Fibroblast of skin of left quadriceps (primary cell): ENCODE measurements at regions not wholly inside any gene's neighbourhood (a gene's known extent, or its start where the extent isn't known, plus 50 kb on each side); places are given as distances from the start of the nearest gene placed in this dataset.
"Not testable (repeated sequence)": the region's sequence is repeated elsewhere in the genome, so short reads cannot be mapped to it uniquely, and the experiment has no call there.

Source experiments
- DNase-seq, 2 experiments: peaks; one replicate each; pipeline ENCODE4 v3.0.0-alpha.2; 2013; ENCODE audit warnings: low read depth in 2 of 2

GRCh38 chr1:199410462-199410861, 617.0 kb upstream of the NR5A2 start:
- DNase-seq = no peak

- no peak for DNase-seq
Observed at GRCh38 chr1:199411506-199411905, 616.0 kb upstream of the NR5A2 start.

GRCh38 chr1:199422206-199422605, 605.3 kb upstream of the NR5A2 start:
- DNase-seq = peak in 1 of 2 experiments; percentile 10

- no peak for DNase-seq
Observed at GRCh38 chr1:199447906-199448305, 579.6 kb upstream of the NR5A2 start.

GRCh38 chr1:199448646-199449045, 578.9 kb upstream of the NR5A2 start:
- no peak for DNase-seq

GRCh38 chr1:199449221-199449620, 578.3 kb upstream of the NR5A2 start:
- DNase-seq = no peak

- DNase-seq = no peak
Observed at GRCh38 chr1:199449681-199450080, 577.8 kb upstream of the NR5A2 start.

GRCh38 chr1:199452627-199453026, 574.9 kb upstream of the NR5A2 start:
- DNase-seq = no peak

- DNase-seq = no peak
Observed at GRCh38 chr1:199453723-199454122, 573.8 kb upstream of the NR5A2 start.

GRCh38 chr1:199460933-199461332, 566.6 kb upstream of the NR5A2 start:
- DNase-seq = no peak

- DNase-seq = peak; percentile 32 to 40
Observed at GRCh38 chr1:199463521-199464127, 563.9 kb upstream of the NR5A2 start.

- no peak for DNase-seq
Observed at GRCh38 chr1:199466961-199467360, 560.5 kb upstream of the NR5A2 start.

- DNase-seq = peak in 1 of 2 experiments; percentile 8
Observed at GRCh38 chr1:199472018-199472417, 555.5 kb upstream of the NR5A2 start.

- DNase-seq = no peak
Observed at GRCh38 chr1:199472978-199473377, 554.5 kb upstream of the NR5A2 start.

GRCh38 chr1:199474738-199475137, 552.8 kb upstream of the NR5A2 start:
- DNase-seq = no peak

GRCh38 chr1:199482426-199482825, 545.1 kb upstream of the NR5A2 start:
- DNase-seq = no peak

- no peak for DNase-seq
Observed at GRCh38 chr1:199489594-199489993, 537.9 kb upstream of the NR5A2 start.

GRCh38 chr1:199490769-199491527, 536.6 kb upstream of the NR5A2 start:
- peak; percentile 76 for DNase-seq

- DNase-seq = no peak
Observed at GRCh38 chr1:199495432-199495831, 532.1 kb upstream of the NR5A2 start.

GRCh38 chr1:199498802-199499201, 528.7 kb upstream of the NR5A2 start:
- DNase-seq = not testable (repeated sequence)

GRCh38 chr1:199508072-199508471, 519.4 kb upstream of the NR5A2 start:
- no peak for DNase-seq

- no peak for DNase-seq
Observed at GRCh38 chr1:199508653-199509052, 518.9 kb upstream of the NR5A2 start.

GRCh38 chr1:199509456-199509855, 518.1 kb upstream of the NR5A2 start:
- no peak for DNase-seq
